Choroid plexus epithelial cell (primary cell): ENCODE measurements at regions not wholly inside any gene's neighbourhood (a gene's known extent, or its start where the extent isn't known, plus 50 kb on each side); places are given as distances from the start of the nearest gene placed in this dataset.

Experiments
- DNase-seq: peaks from one replicate; pipeline ENCODE4 v3.0.0-alpha.2; 2010; ENCODE audit warnings: low read depth
- H3K4me3 ChIP-seq: 2 replicates; pipeline ENCODE4 v1.5.1; 2011; ENCODE audit warnings: low read depth, mild to moderate bottlenecking, control low read depth, low read length, moderate library complexity
- CTCF ChIP-seq: conservative IDR thresholded peaks from 2 replicates; pipeline ENCODE4 v1.5.1; 2011; ENCODE audit warnings: low read depth, mild to moderate bottlenecking, control low read depth, inconsistent platforms, low read length, moderate library complexity

GRCh38 chr13:57353831-57354230 is 186.8 kb downstream of the PRR20E start:
- no peak for DNase-seq

GRCh38 chr13:57375876-57376275 is 208.9 kb downstream of the PRR20E start:
- H3K4me3 ChIP-seq: no peak overlapping the region
- TF ChIP-seq CTCF: no peak

More at GRCh38 chr13:57353831-57354230, 186.8 kb downstream of the PRR20E start:
- no peak overlapping the region for H3K4me3 ChIP-seq
- TF ChIP-seq CTCF: no peak

GRCh38 chr13:57408312-57408711 is 223.2 kb upstream of the PCDH17 start:
- no peak overlapping the region for H3K4me3 ChIP-seq
- DNase-seq: no peak
- TF ChIP-seq CTCF: no peak

More at GRCh38 chr13:57375876-57376275, 208.9 kb downstream of the PRR20E start:
- no peak for DNase-seq

GRCh38 chr13:57409121-57409520 is 222.4 kb upstream of the PCDH17 start:
- DNase-seq: no peak
- no peak for TF ChIP-seq CTCF
- H3K4me3 ChIP-seq: no peak overlapping the region

GRCh38 chr13:57409656-57410055 is 221.9 kb upstream of the PCDH17 start:
- DNase-seq: no peak
- TF ChIP-seq CTCF: no peak
- no peak overlapping the region for H3K4me3 ChIP-seq

GRCh38 chr13:57418067-57418677 is 213.4 kb upstream of the PCDH17 start:
- TF ChIP-seq CTCF: no peak
- no peak for DNase-seq
- H3K4me3 ChIP-seq: no peak overlapping the region

GRCh38 chr13:57424379-57424778 is 207.2 kb upstream of the PCDH17 start:
- DNase-seq: no peak
- no peak overlapping the region for H3K4me3 ChIP-seq
- no peak for TF ChIP-seq CTCF
